ENCODE measurements at regions not wholly inside any gene's neighbourhood (a gene's known extent, or its start where the extent isn't known, plus 50 kb on each side); places are given as distances from the start of the nearest gene placed in this dataset.

DNA sequence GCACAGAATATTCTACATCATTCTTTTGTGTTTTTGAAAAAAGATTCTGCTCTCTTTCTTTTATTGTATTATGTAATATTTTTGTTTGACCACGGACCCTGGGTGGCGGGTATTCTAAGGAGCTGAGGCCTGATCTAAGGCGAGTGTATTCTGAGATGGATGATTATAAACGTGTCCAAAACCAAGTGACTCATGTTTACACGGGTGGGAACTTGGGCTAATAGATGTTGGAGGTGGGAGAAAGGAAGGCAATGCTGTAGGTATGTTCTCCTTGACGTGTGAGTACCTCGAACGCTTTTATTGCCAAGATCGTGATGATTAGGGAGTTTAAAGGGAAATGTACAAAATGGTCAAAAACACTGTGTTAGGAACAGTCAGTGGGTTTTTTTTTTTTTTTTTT lies 188.9 kb upstream of the FAT1 start:
- Histone ChIP-seq H3K23me2 (ENCODE audit: low read depth, low read length) (no peaks in the 10 kb centered on the region), H3K4me1 (replicated peaks in 1 of 4; ENCODE audit: control insufficient read depth in 3 of 4, insufficient read depth in 4 of 4, low read length in 3 of 4) (peaks cover 0 to 7% (median 0%) of the 10 kb centered on the region in 4 experiments; a peak in 2 of 7 replicates), H3K23ac (ENCODE audit: insufficient read length) (no peak overlapping the region), H4K8ac (ENCODE audit: extremely low read depth, insufficient read depth, low read length) (no peak overlapping the region), H3K79me2 (ENCODE audit: control insufficient read depth in 1 of 2, insufficient read depth in 2 of 2, low read length in 2 of 2) (no peaks in the 10 kb centered on the region), H3K18ac (ENCODE audit: extremely low read depth, low read length) (no peak overlapping the region), H4K20me1 (replicated peaks in 1 of 2; ENCODE audit: control insufficient read depth in 1 of 2, insufficient read depth in 2 of 2, low read length in 2 of 2) (no peaks in the 10 kb centered on the region), H3K14ac (ENCODE audit: insufficient read length) (no peak overlapping the region), H2BK5ac (ENCODE audit: low read depth, low read length) (no peak overlapping the region), H3K4me2 (ENCODE audit: insufficient read depth in 1 of 2, low read depth in 2 of 2, low read length in 2 of 2) (no peak overlapping the region), H3K9me3 (ENCODE audit: insufficient read depth in 2 of 2, low read depth in 1 of 2, low read length in 1 of 2) (no peaks in the 10 kb centered on the region), H2BK20ac (ENCODE audit: low read length) (no peak overlapping the region), H3K9ac (replicated peaks in 1 of 4; ENCODE audit: extremely low read depth in 1 of 4, low read depth in 3 of 4, low read length in 3 of 4) (no peak overlapping the region), H3K79me1 (ENCODE audit: low read depth, low read length) (no peaks in the 10 kb centered on the region), H2BK15ac (ENCODE audit: low read length) (no peak overlapping the region), H3K56ac (replicated peaks; ENCODE audit: insufficient read length, low read depth, low read length) (no peak overlapping the region), H2AFZ (ENCODE audit: low read length) (no peak overlapping the region), H3K4me3 (ENCODE audit: extremely low read depth in 1 of 4, insufficient read depth in 2 of 4, low read depth in 3 of 4, low read length in 4 of 4) (no peak overlapping the region), H3K4ac (replicated peaks; ENCODE audit: insufficient read length, low read depth, low read length) (no peak overlapping the region), H3K27ac (ENCODE audit: low read depth, low read length) (no peak overlapping the region), H2AK5ac (ENCODE audit: low read depth, low read length) (no peak overlapping the region), H2BK120ac (replicated peaks; ENCODE audit: low read depth, low read length) (no peak overlapping the region), H3K27me3 (replicated peaks in 1 of 4; ENCODE audit: control insufficient read depth in 3 of 4, extremely low read depth in 1 of 4, insufficient read depth in 3 of 4, low read length in 3 of 4) (no peaks in the 10 kb centered on the region), H4K5ac (ENCODE audit: insufficient read length, low read depth, low read length) (no peak overlapping the region), H3K36me3 (ENCODE audit: control insufficient read depth in 2 of 4, insufficient read depth in 4 of 4, low read length in 3 of 4) (no peaks in the 10 kb centered on the region), H2BK12ac (ENCODE audit: low read depth, low read length) (no peak overlapping the region), H4K91ac (replicated peaks; ENCODE audit: insufficient read length, low read length) (no peak overlapping the region)
- DNase-seq (ENCODE audit: low read depth in 1 of 2, low spot score in 2 of 2) (no peak), FAIRE-seq (no peak)
- ChIA-PET POLR2A (ENCODE audit: partially characterized antibody) (no interaction called here), CTCF (ENCODE audit: partially characterized antibody) (no interaction called here)
- TF ChIP-seq HDAC6 (IDR thresholded peaks at IDR 0.05; ENCODE audit: low read depth, low read length) (no peak), NANOG (IDR thresholded peaks at IDR 0.05; ENCODE audit: insufficient read depth, low read depth, low read length, poor library complexity, severe bottlenecking) (no peak), TAF1 (IDR thresholded peaks at IDR 0.05; ENCODE audit: low read depth, low read length) (no peak), MAFK (IDR thresholded peaks at IDR 0.05; ENCODE audit: low read depth, low read length) (no peak), SIX5 (IDR thresholded peaks at IDR 0.05; ENCODE audit: low read depth, low read length) (no peak), SP2 (IDR thresholded peaks at IDR 0.05; ENCODE audit: low read length) (no peak), GABPA (IDR thresholded peaks at IDR 0.05; ENCODE audit: borderline replicate concordance, insufficient read depth, low read length) (no peak), EZH2 (IDR thresholded peaks at IDR 0.05; ENCODE audit: low read depth, low read length, severe bottlenecking) (no peak), GTF2F1 (IDR thresholded peaks at IDR 0.05; ENCODE audit: borderline replicate concordance, low read depth, low read length) (no peak), SP4 (IDR thresholded peaks at IDR 0.05; ENCODE audit: low read length) (no peak)
- TF ChIP-seq, protein P1, sequence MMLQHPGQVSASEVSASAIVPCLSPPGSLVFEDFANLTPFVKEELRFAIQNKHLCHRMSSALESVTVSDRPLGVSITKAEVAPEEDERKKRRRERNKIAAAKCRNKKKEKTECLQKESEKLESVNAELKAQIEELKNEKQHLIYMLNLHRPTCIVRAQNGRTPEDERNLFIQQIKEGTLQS (IDR thresholded peaks at IDR 0.05; ENCODE audit: insufficient read depth, low read depth, low read length) = no peak
- WGBS, 2 experiments (ENCODE audit: extremely low coverage in 1 of 2, insufficient coverage in 1 of 2, insufficient read length in 1 of 2, insufficient replicate concordance in 2 of 2, low coverage in 1 of 2, low lambda C conversion rate in 2 of 2, missing lambda C conversion rate in 1 of 2) = 80% methylated on average over 9 of the region's 9 CpGs; no CpG with 5 or more reads in 1 of the 2 experiments

Data from H1 (cell line).